ENCODE measurements at regions not wholly inside any gene's neighbourhood (a gene's known extent, or its start where the extent isn't known, plus 50 kb on each side); places are given as distances from the start of the nearest gene placed in this dataset.

GRCh38 chr3:169029674-169030285, 633.7 kb downstream of the MECOM start:
- no peak for TF ChIP-seq CTCF (conservative IDR thresholded peaks at IDR 0.05)
- H3K27ac ChIP-seq = no peak overlapping the region

- no peak for TF ChIP-seq CTCF (conservative IDR thresholded peaks at IDR 0.05)
- H3K27ac ChIP-seq = no peak overlapping the region
These were observed 634.8 kb downstream of the MECOM start for GRCh38 chr3:169028716-169029115.

DNA sequence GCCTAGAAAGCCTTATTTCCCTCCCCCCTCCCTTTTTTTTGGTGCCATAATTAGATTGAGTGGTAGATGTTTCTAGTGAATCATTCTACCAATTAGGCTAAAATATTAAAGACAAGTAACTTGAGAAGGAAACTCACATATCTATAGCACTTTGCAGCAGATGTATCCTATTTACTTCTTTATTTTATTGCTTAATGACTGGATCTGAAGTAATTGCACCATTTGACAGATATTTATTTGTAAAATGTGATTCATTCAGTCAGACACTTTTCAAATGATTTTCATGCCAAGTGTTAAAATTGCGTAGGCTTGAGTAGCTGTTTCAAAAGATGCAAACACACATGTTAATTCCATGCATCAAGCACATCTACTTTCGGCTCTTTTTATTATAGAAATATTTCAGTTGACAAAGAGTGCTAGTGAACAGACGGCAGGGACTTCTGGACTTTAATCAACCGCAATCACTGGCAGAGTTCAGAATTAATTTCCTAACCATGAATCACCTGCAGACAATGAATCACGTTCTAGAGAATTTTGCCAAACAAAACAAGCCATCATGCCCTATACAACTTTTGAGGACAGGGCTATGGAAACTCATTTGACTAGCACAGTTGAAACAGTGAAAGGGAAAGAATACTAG, 636.8 kb downstream of the MECOM start:
- no peak overlapping the region for H3K27ac ChIP-seq
- TF ChIP-seq CTCF (conservative IDR thresholded peaks at IDR 0.05) = no peak

DNA sequence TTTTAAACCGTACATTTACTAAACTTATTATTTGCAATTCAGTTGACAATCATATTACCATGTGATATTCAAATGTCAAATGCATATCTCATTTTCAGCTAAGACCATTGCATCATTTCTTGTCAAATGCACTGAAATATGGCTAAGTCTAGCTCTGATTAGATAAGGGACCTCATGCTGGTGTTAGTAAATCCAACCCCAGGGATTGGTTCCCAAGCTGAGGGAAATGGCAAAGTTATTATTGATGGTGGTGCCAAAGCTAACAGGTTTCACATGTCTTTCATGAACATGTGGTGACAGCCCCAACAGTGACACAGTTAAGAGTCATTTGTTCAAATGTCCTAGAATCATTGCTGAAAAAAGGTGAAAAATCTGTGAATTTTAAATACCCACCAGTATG, 641.1 kb downstream of the MECOM start:
- no peak for TF ChIP-seq CTCF (conservative IDR thresholded peaks at IDR 0.05)

DNA sequence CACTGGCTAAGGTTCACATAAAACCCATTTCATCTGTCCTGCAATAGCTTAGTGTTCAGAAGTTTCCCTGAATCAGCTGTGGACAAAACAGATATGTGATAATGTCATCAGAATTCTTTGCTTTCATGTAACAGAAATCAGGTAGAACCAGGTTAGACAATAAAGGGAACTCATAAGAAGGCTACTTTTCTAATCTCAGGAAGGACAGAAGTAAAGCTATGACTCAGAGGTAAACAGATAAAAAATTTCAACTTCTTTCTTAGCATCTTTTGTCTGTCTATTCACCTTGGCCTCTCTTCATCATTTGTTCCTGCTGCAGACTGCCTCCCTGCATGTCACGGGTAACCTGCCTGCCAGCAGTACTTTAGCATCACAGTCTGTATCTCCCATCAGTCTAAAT, 643.1 kb downstream of the MECOM start:
- no peak for TF ChIP-seq CTCF (conservative IDR thresholded peaks at IDR 0.05)
- H3K27ac ChIP-seq = no peak overlapping the region

More for the DNA sequence above, 641.1 kb downstream of the MECOM start:
- no peak overlapping the region for H3K27ac ChIP-seq

GRCh38 chr3:169009453-169009852, 654.1 kb downstream of the MECOM start:
- no peak for TF ChIP-seq CTCF (conservative IDR thresholded peaks at IDR 0.05)
- no peak overlapping the region for H3K27ac ChIP-seq

GRCh38 chr3:169008776-169009358, 654.6 kb downstream of the MECOM start:
- TF ChIP-seq CTCF (conservative IDR thresholded peaks at IDR 0.05) = no peak
- no peak overlapping the region for H3K27ac ChIP-seq
